ENCODE measurements at regions not wholly inside any gene's neighbourhood (a gene's known extent, or its start where the extent isn't known, plus 50 kb on each side); places are given as distances from the start of the nearest gene placed in this dataset.

- Mint-ChIP-seq H3K36me3 (no peaks in the 10 kb centered on the region), H3K9me3 (peaks cover 12 to 13% of the 10 kb centered on the region in 2 donors), H3K27ac (no peak overlapping the region)
- no peak for ATAC-seq
- DNase-seq (ENCODE audit: low spot score in 2 of 2), result no peak
Observed at GRCh38 chr18:37711766-37712505, 146.3 kb upstream of the CELF4 start.

- no peak overlapping the region for H3K27ac Mint-ChIP-seq
- no peaks in the 10 kb centered on the region for H3K36me3 Mint-ChIP-seq
- H3K9me3 Mint-ChIP-seq, result peaks cover 12 to 15% of the 10 kb centered on the region in 2 donors
- ATAC-seq, result no peak
- no peak for DNase-seq (ENCODE audit: low spot score in 2 of 2)
Observed at GRCh38 chr18:37710726-37711125, 145.1 kb upstream of the CELF4 start.

GRCh38 chr18:37709740-37710139, 144.1 kb upstream of the CELF4 start:
- DNase-seq (ENCODE audit: low spot score in 2 of 2), result no peak
- Mint-ChIP-seq H3K9me3 (peaks cover 4 to 10% of the 10 kb centered on the region in 2 donors), H3K36me3 (no peaks in the 10 kb centered on the region), H3K27ac (no peak overlapping the region)
- no peak for ATAC-seq

GRCh38 chr18:37705016-37705415, 139.4 kb upstream of the CELF4 start:
- DNase-seq (ENCODE audit: low spot score in 2 of 2), result no peak
- H3K36me3 Mint-ChIP-seq, result no peaks in the 10 kb centered on the region
- H3K9me3 Mint-ChIP-seq, result peaks cover 6 to 10% of the 10 kb centered on the region in 2 donors
- H3K27ac Mint-ChIP-seq, result no peak overlapping the region
- ATAC-seq, result no peak

GRCh38 chr18:37702841-37703240, 137.2 kb upstream of the CELF4 start:
- Mint-ChIP-seq H3K36me3 (no peaks in the 10 kb centered on the region), H3K27ac (no peak overlapping the region), H3K9me3 (peaks cover 6 to 10% of the 10 kb centered on the region in 2 donors)
- DNase-seq (ENCODE audit: low spot score in 2 of 2) (no peak), ATAC-seq (no peak)

GRCh38 chr18:37701967-37702366, 136.4 kb upstream of the CELF4 start:
- Mint-ChIP-seq H3K9me3 (peaks cover 6 to 13% of the 10 kb centered on the region in 2 donors), H3K36me3 (no peaks in the 10 kb centered on the region), H3K27ac (no peak overlapping the region)
- no peak for ATAC-seq
- no peak for DNase-seq (ENCODE audit: low spot score in 2 of 2)

GRCh38 chr18:37698508-37699040, 133.0 kb upstream of the CELF4 start:
- H3K36me3 Mint-ChIP-seq, result no peaks in the 10 kb centered on the region
- no peak for DNase-seq (ENCODE audit: low spot score in 2 of 2)
- no peak for ATAC-seq
- H3K9me3 Mint-ChIP-seq, result peaks cover 0 to 23% of the 10 kb centered on the region in 2 donors
- H3K27ac Mint-ChIP-seq, result no peak overlapping the region

- ATAC-seq, result no peak
- peaks cover 0 to 18% of the 10 kb centered on the region in 2 donors for H3K9me3 Mint-ChIP-seq
Observed at GRCh38 chr18:37694516-37694915, 128.9 kb upstream of the CELF4 start.

GRCh38 chr18:37691162-37691561, 125.6 kb upstream of the CELF4 start:
- no peak overlapping the region for H3K27ac Mint-ChIP-seq
- H3K9me3 Mint-ChIP-seq, result peaks cover 11 to 25% of the 10 kb centered on the region in 2 donors
- no peaks in the 10 kb centered on the region for H3K36me3 Mint-ChIP-seq
- ATAC-seq, result no peak
- no peak for DNase-seq (ENCODE audit: low spot score in 2 of 2)

More at GRCh38 chr18:37694516-37694915, 128.9 kb upstream of the CELF4 start:
- no peaks in the 10 kb centered on the region for H3K36me3 Mint-ChIP-seq
- H3K27ac Mint-ChIP-seq, result no peak overlapping the region
- DNase-seq (ENCODE audit: low spot score in 2 of 2), result no peak

- H3K27ac Mint-ChIP-seq, result no peak overlapping the region
- DNase-seq (ENCODE audit: low spot score in 2 of 2) (no peak), ATAC-seq (no peak)
- H3K36me3 Mint-ChIP-seq, result no peaks in the 10 kb centered on the region
- peaks cover 12 to 20% of the 10 kb centered on the region in 2 donors for H3K9me3 Mint-ChIP-seq
Observed at GRCh38 chr18:37689841-37690240, 124.2 kb upstream of the CELF4 start.

GRCh38 chr18:37684590-37684989, 119.0 kb upstream of the CELF4 start:
- H3K27ac Mint-ChIP-seq, result no peak overlapping the region

GRCh38 chr18:37684183-37684582, 118.6 kb upstream of the CELF4 start:
- Mint-ChIP-seq H3K27ac (no peak overlapping the region), H3K36me3 (peaks cover 0 to 5% of the 10 kb centered on the region in 2 donors), H3K9me3 (peaks cover 15 to 19% of the 10 kb centered on the region in 2 donors)
- no peak for DNase-seq (ENCODE audit: low spot score in 2 of 2)
- no peak for ATAC-seq

More at GRCh38 chr18:37684590-37684989, 119.0 kb upstream of the CELF4 start:
- no peak for DNase-seq (ENCODE audit: low spot score in 2 of 2)
- Mint-ChIP-seq H3K9me3 (peaks cover 15 to 19% of the 10 kb centered on the region in 2 donors), H3K36me3 (peaks cover 0 to 5% of the 10 kb centered on the region in 2 donors)
- no peak for ATAC-seq

- Mint-ChIP-seq H3K27ac (no peak overlapping the region), H3K9me3 (peaks cover 3 to 7% of the 10 kb centered on the region in 2 donors), H3K36me3 (peaks cover 0 to 5% of the 10 kb centered on the region in 2 donors)
- ATAC-seq (no peak), DNase-seq (ENCODE audit: low spot score in 2 of 2) (no peak)
Observed at GRCh38 chr18:37680911-37681310, 115.3 kb upstream of the CELF4 start.

GRCh38 chr18:37676276-37676675, 110.7 kb upstream of the CELF4 start:
- no peak for ATAC-seq
- no peak overlapping the region for H3K27ac Mint-ChIP-seq
- peaks cover 0 to under 1% of the 10 kb centered on the region in 2 donors for H3K36me3 Mint-ChIP-seq
- no peak for DNase-seq (ENCODE audit: low spot score in 2 of 2)
- peaks cover 0 to 9% of the 10 kb centered on the region in 2 donors for H3K9me3 Mint-ChIP-seq

- Mint-ChIP-seq H3K27ac (no peak overlapping the region), H3K36me3 (no peaks in the 10 kb centered on the region), H3K9me3 (peaks cover 0 to 11% of the 10 kb centered on the region in 2 donors)
- DNase-seq (ENCODE audit: low spot score in 2 of 2) (no peak), ATAC-seq (no peak)
Observed at GRCh38 chr18:37675699-37676098, 110.1 kb upstream of the CELF4 start.

GRCh38 chr18:37674570-37674969, 109.0 kb upstream of the CELF4 start:
- ATAC-seq, result no peak
- Mint-ChIP-seq H3K27ac (no peak overlapping the region), H3K36me3 (no peaks in the 10 kb centered on the region), H3K9me3 (peaks cover 0 to 13% of the 10 kb centered on the region in 2 donors)
- no peak for DNase-seq (ENCODE audit: low spot score in 2 of 2)

GRCh38 chr18:37673671-37674070, 108.1 kb upstream of the CELF4 start:
- H3K36me3 Mint-ChIP-seq, result no peaks in the 10 kb centered on the region
- no peak for ATAC-seq
- no peak overlapping the region for H3K27ac Mint-ChIP-seq
- H3K9me3 Mint-ChIP-seq, result peaks cover 0 to 13% of the 10 kb centered on the region in 2 donors
- no peak for DNase-seq (ENCODE audit: low spot score in 2 of 2)

Data from activated naive CD4-positive, alpha-beta T cell treated with anti-CD3 and anti-CD28 coated beads, Interleukin-2, amount 50 U/mL, for 72 hours (primary cell).